ENCODE measurements at regions not wholly inside any gene's neighbourhood (a gene's known extent, or its start where the extent isn't known, plus 50 kb on each side); places are given as distances from the start of the nearest gene placed in this dataset.
"Not testable (repeated sequence)": the region's sequence is repeated elsewhere in the genome, so short reads cannot be mapped to it uniquely, and the experiment has no call there.

GRCh38 chr1:149708192-149708853 is 74.2 kb upstream of the FCGR1A start (continued):
- peak; percentile 78 for TF ChIP-seq ZBTB40 (IDR thresholded peaks at IDR 0.05)
- not testable (repeated sequence) for TF ChIP-seq ZBTB40 (CRISPR knock-in tag; IDR thresholded peaks at IDR 0.05)
- TF ChIP-seq EP300 (IDR thresholded peaks at IDR 0.05; ENCODE audit: low read length): peak; percentile 78
- TF ChIP-seq HDAC3 (IDR thresholded peaks at IDR 0.05; ENCODE audit: borderline replicate concordance, partially characterized antibody): peak; percentile 36
- 0 out of 4 replicates have a peak, but pooled peaks of 1 of the 2 experiments have one; percentile 34 for TF ChIP-seq FOXK2 (conservative IDR thresholded peaks at IDR 0.05 in 1 of 2, IDR thresholded peaks at IDR 0.05 in 1 of 2; ENCODE audit: low read depth in 2 of 2)
- peak; percentile 55 for TF ChIP-seq POLR3G (IDR thresholded peaks at IDR 0.05; ENCODE audit: extremely low read depth, insufficient read length, insufficient replicate concordance)
- 0 out of 4 replicates have a peak, but pooled peaks of 1 of the 2 experiments have one; percentile 32 for TF ChIP-seq MNT (conservative IDR thresholded peaks at IDR 0.05)
- TF ChIP-seq ZBTB5 (IDR thresholded peaks at IDR 0.05): peak; percentile 65; the same call in 1 of the 2 replicates
- TF ChIP-seq ZNF766 (CRISPR knock-in tag; conservative IDR thresholded peaks at IDR 0.05): peak; percentile 35; the same call in 1 of the 2 replicates
- TF ChIP-seq CHD2 (IDR thresholded peaks at IDR 0.05; ENCODE audit: low read depth, low read length): peak; percentile 53; the same call in 1 of the 2 replicates
- peak in 1 of 2 experiments; percentile 43; a peak in 1 of 4 replicates for TF ChIP-seq MAZ (CRISPR knock-in tag; conservative IDR thresholded peaks at IDR 0.05 in 1 of 2, IDR thresholded peaks at IDR 0.05 in 1 of 2)
- TF ChIP-seq NFIC (IDR thresholded peaks at IDR 0.05): peak; percentile 57; the same call in 1 of the 2 replicates
- TF ChIP-seq BRF1 (IDR thresholded peaks at IDR 0.05; ENCODE audit: borderline replicate concordance, extremely low read depth, insufficient read length): peak; percentile 12

Measured in K562 (cell line).